Nephron progenitor cell (in vitro differentiated cells): ENCODE measurements at regions not wholly inside any gene's neighbourhood (a gene's known extent, or its start where the extent isn't known, plus 50 kb on each side); places are given as distances from the start of the nearest gene placed in this dataset.

Experiments used
- DNase-seq: peaks from one replicate; pipeline ENCODE4 v3.0.0; 2021
- H3K27ac Mint-ChIP-seq: 2 replicates; pipeline ENCODE4 v1.8.0; 2021; ENCODE audit warnings: mild to moderate bottlenecking, moderate library complexity, mixed read lengths
- H3K27me3 Mint-ChIP-seq: 2 replicates; pipeline ENCODE4 v1.8.0; 2021; ENCODE audit warnings: mild to moderate bottlenecking, low read depth, mixed read lengths; ENCODE audit not compliant: poor library complexity
- H3K36me3 Mint-ChIP-seq: 2 replicates; pipeline ENCODE4 v1.8.0; 2021; ENCODE audit warnings: low read depth, mixed read lengths
- H3K4me1 Mint-ChIP-seq: 2 replicates; pipeline ENCODE4 v1.8.0; 2021; ENCODE audit warnings: mixed read lengths
- H3K4me3 Mint-ChIP-seq: 2 replicates; pipeline ENCODE4 v1.8.0; 2021; ENCODE audit warnings: mild to moderate bottlenecking, moderate library complexity, mixed read lengths
- H3K9me3 Mint-ChIP-seq: 2 replicates; pipeline ENCODE4 v1.8.0; 2021; ENCODE audit warnings: mild to moderate bottlenecking, moderate library complexity, mixed read lengths
- TF ChIP-seq, protein P1 (sequence below): fragments of 200-600 bp; sonication (generic); IDR thresholded peaks from 2 replicates; pipeline ENCODE4 v1.5.0; 2021; ENCODE audit warnings: antibody characterized with exemption

DNA sequence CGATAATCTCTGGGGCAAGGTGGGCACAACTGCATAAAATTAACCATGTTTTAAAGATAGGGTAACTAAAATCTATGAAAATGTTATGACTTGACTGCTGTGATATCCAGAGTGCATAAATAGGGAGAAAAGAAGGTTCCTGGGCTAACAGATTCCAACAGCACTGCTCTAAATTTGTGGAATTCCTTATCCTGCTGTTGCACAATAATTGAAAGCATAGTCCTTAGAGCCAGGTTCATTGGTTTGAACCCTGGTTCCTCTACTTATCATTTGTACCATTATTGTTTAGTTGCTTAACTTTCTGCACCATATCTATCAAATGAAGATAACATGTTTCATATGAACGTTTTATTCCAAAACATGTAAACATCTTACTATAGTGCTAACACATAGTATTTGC lies 219.0 kb downstream of the NUF2 start:
- Mint-ChIP-seq H3K27me3 (peaks cover 6% of the 10 kb centered on the region), H3K4me3 (no peak overlapping the region), H3K36me3 (no peaks in the 10 kb centered on the region), H3K9me3 (no peaks in the 10 kb centered on the region), H3K27ac (no peak overlapping the region), H3K4me1 (peaks cover 5% of the 10 kb centered on the region)
- DNase-seq, result no peak
- TF ChIP-seq, protein P1, sequence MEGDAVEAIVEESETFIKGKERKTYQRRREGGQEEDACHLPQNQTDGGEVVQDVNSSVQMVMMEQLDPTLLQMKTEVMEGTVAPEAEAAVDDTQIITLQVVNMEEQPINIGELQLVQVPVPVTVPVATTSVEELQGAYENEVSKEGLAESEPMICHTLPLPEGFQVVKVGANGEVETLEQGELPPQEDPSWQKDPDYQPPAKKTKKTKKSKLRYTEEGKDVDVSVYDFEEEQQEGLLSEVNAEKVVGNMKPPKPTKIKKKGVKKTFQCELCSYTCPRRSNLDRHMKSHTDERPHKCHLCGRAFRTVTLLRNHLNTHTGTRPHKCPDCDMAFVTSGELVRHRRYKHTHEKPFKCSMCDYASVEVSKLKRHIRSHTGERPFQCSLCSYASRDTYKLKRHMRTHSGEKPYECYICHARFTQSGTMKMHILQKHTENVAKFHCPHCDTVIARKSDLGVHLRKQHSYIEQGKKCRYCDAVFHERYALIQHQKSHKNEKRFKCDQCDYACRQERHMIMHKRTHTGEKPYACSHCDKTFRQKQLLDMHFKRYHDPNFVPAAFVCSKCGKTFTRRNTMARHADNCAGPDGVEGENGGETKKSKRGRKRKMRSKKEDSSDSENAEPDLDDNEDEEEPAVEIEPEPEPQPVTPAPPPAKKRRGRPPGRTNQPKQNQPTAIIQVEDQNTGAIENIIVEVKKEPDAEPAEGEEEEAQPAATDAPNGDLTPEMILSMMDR, result no peak

DNA sequence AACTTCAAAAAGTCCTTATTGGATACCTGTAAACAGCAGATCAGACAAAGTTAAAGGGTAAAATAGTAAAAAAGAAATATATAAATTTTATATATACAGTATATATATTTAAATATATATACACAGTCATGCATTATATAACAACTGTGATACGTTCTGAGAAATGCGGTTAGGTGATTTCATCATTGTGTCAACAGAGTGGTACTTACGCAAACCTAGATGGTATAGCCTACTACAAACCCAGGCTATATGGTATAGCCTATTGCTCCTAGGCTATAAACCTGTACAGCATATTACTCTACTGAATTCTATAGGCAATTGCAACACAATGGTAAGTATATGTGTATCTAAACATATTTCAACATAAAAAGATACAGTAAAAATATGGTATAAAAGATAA lies 222.7 kb downstream of the NUF2 start:
- no peaks in the 10 kb centered on the region for H3K4me1 Mint-ChIP-seq
- no peak for DNase-seq
- no peak overlapping the region for H3K27ac Mint-ChIP-seq
- TF ChIP-seq, protein P1, result no peak
- peaks cover 4% of the 10 kb centered on the region for H3K36me3 Mint-ChIP-seq
- peaks cover 4% of the 10 kb centered on the region for H3K9me3 Mint-ChIP-seq
- H3K4me3 Mint-ChIP-seq, result no peak overlapping the region
- peaks cover 6% of the 10 kb centered on the region for H3K27me3 Mint-ChIP-seq

DNA sequence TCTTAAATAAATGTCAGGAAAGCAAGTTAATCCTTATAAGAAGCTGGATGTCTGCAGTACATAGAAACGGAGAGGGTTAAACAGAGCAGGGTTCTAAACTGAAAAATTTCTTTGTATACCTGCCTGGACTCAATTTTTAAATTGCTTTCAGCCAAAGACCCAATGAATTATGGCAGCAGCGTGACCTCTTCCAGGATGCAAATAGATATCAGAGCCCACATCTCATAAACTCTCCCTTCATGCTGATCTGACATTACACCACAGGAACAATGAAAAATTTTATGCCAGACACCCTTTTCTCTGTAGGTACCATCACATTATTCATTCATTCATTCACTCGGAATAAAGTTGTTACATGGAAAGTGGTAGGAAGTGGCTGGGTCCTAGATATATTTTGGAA lies 236.4 kb downstream of the NUF2 start:
- peaks cover 13% of the 10 kb centered on the region for H3K9me3 Mint-ChIP-seq
- H3K27ac Mint-ChIP-seq, result no peak overlapping the region
- H3K4me3 Mint-ChIP-seq, result no peak overlapping the region

DNA sequence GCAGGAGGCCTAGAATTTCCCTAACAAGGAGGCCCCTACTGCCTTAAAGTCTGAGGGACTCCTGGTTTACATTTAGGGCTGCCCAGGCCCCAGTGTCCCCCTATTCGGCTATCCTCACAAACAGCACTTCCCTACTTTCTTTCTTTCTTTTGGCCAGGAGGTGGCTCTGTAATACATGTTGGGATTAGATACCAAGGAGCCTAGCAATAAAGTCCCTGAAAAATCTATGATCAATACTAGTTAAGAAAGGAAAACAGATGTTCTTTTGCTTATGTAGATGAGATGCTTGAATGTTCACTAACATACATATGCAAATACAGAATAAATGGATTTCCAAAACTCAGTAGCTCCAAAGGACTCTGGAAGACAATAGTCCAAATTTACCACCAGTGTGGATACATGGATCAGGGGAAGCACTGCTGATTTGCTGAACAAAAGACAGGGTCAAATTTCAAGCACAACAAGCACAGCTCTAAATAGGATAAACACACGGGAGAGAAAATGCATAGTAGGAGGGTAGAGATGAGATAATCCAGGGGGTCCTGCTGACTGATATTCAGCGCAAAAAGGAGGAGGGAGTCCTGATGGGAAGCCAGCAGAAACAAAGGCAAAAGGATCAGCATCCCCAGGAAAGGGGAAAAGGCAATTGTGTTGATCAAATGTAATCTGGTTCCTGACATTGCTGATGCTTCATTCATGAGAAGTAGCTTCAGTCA lies 240.0 kb downstream of the NUF2 start:
- H3K27me3 Mint-ChIP-seq, result no peaks in the 10 kb centered on the region

More for the DNA sequence above, 236.4 kb downstream of the NUF2 start:
- no peak for DNase-seq
- Mint-ChIP-seq H3K4me1 (peaks cover 10% of the 10 kb centered on the region), H3K36me3 (no peaks in the 10 kb centered on the region), H3K27me3 (no peaks in the 10 kb centered on the region)
- TF ChIP-seq, protein P1, result no peak

DNA sequence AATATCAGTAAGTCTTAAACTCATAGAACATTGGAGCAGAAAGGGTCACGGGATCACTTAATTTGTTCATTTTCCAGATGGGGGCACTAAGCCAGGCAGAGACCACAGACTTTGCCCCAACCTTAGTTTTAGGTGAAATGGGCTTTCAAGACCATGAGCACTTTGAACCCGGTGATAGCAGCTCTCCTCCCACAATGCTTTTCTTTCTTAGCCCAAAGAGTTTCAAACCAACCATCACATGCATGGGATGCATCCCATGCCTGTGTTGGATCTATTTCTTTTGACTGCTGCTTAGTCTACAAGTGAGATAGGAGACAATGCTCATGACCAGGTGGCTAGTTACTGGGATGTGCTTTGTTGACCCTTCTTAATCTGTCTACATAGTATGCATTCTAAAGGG lies 240.6 kb downstream of the NUF2 start:
- H3K27ac Mint-ChIP-seq, result no peak overlapping the region
- H3K9me3 Mint-ChIP-seq, result no peaks in the 10 kb centered on the region
- no peak for DNase-seq
- no peak overlapping the region for H3K4me3 Mint-ChIP-seq
- peaks cover 27% of the 10 kb centered on the region for H3K4me1 Mint-ChIP-seq
- H3K27me3 Mint-ChIP-seq, result no peaks in the 10 kb centered on the region
- TF ChIP-seq, protein P1, result no peak
- H3K36me3 Mint-ChIP-seq, result no peaks in the 10 kb centered on the region

More for the DNA sequence above, 240.0 kb downstream of the NUF2 start:
- no peaks in the 10 kb centered on the region for H3K36me3 Mint-ChIP-seq
- H3K9me3 Mint-ChIP-seq, result no peaks in the 10 kb centered on the region
- TF ChIP-seq, protein P1, result peak; percentile 46
- H3K4me3 Mint-ChIP-seq, result no peak overlapping the region
- H3K27ac Mint-ChIP-seq, result peak overlapping the region; percentile 5
- DNase-seq, result no peak
- H3K4me1 Mint-ChIP-seq, result peaks cover 27% of the 10 kb centered on the region

DNA sequence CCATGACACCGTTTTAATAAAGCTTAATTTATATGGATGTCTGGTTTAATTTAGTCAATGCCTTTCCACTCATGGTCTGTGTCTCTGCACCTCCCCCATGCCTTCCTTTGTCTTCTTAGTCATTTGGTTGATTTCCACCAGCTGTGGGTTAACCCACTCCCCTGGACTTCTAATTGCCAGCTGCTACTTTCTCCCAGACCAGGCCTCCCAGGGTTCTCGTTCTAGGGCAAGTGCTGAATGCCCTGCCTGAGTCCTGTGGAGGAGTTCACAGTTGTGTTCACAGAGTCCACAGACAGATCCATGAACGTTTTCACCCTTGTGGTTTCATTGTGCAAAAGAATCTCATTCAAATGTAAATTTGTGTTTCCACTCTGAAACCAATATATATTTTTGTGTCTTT lies 243.4 kb downstream of the NUF2 start:
- no peaks in the 10 kb centered on the region for H3K36me3 Mint-ChIP-seq
- DNase-seq, result no peak
- H3K9me3 Mint-ChIP-seq, result no peaks in the 10 kb centered on the region
- no peak overlapping the region for H3K4me3 Mint-ChIP-seq
- peaks cover 32% of the 10 kb centered on the region for H3K4me1 Mint-ChIP-seq
- no peaks in the 10 kb centered on the region for H3K27me3 Mint-ChIP-seq
- TF ChIP-seq, protein P1, result no peak
- H3K27ac Mint-ChIP-seq, result peak overlapping the region; percentile 79
